Mucosa of descending colon (tissue), 3 donors: ENCODE measurements at regions not wholly inside any gene's neighbourhood (a gene's known extent, or its start where the extent isn't known, plus 50 kb on each side); places are given as distances from the start of the nearest gene placed in this dataset.

Experiments used
- ATAC-seq: fragments of 200-7000 bp; cut with Tn5 transposase; one replicate; pipeline ENCODE4 v1.9.1; 2020; ENCODE audit warnings: mild to moderate bottlenecking, moderate library complexity
- DNase-seq, 3 donors: peaks; one replicate each; pipeline ENCODE4 v3.0.0-alpha.2; 2020
- H3K36me3 ChIP-seq: fragments of 200-600 bp; one replicate; pipeline ENCODE4 v1.8.0; 2021; ENCODE audit warnings: low read depth, mild to moderate bottlenecking
- H3K4me1 ChIP-seq: fragments of 200-600 bp; one replicate; pipeline ENCODE4 v1.8.0; 2021; ENCODE audit warnings: low read depth, mild to moderate bottlenecking
- H3K4me3 ChIP-seq: fragments of 200-600 bp; one replicate; pipeline ENCODE4 v1.8.0; 2021; ENCODE audit warnings: mild to moderate bottlenecking
- H3K9me3 ChIP-seq: fragments of 200-600 bp; one replicate; pipeline ENCODE4 v1.8.0; 2021; ENCODE audit warnings: mild to moderate bottlenecking
- CTCF ChIP-seq: fragments of 200-600 bp; IDR thresholded peaks from one replicate; pipeline ENCODE4 v1.8.0; 2022; ENCODE audit warnings: antibody characterized with exemption, mild to moderate bottlenecking
- intact Hi-C, 2 donors: fragments of 100-400 bp; cut with DNase I in 1 of 2; cut with micrococcal nuclease in 1 of 2; formaldehyde crosslinking; loops; one replicate each; pipeline versions ENCODE4 v1.11.0 to v1.11.1; 2022; cut with DNase I, micrococcal nuclease
- donor health status: DM: no; HTN: no; CAD: no; lungs with moderate emphysema.
- donor health status: DM: no; HTN: no; CAD: no.
- donor health status: DM: no; HTN: yes; CAD: no.

- no peak overlapping the region for H3K4me3 ChIP-seq
- no peaks in the 10 kb centered on the region for H3K4me1 ChIP-seq
- DNase-seq (no peak), ATAC-seq (no peak)
- no peak for TF ChIP-seq CTCF
- no peaks in the 10 kb centered on the region for H3K9me3 ChIP-seq
- H3K36me3 ChIP-seq: no peaks in the 10 kb centered on the region
- intact Hi-C loops: no loop called here
These were observed 105.9 kb upstream of the GJB6 start for GRCh38 chr13:20337884-20338551.

DNA sequence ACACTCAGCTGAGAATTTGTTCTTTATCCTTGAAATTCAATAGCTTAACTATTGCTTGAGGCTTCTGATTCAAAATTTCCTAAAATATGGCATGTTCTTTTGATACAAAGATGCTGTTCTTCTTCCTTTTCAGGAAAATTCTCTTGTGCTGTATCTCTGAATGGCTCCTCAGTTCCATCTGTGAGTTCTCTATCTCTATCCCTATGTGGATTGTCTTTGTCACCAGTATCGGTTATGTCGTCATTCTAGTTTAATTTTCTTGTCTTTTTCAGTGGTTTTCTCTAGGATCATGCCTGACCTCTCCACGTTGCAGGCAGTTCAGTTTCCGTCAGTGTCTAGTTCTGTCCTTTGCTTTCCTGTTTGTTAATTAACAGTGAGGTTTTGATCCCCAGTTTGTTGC is 104.6 kb upstream of the GJB6 start:
- intact Hi-C loops: no loop called here
- TF ChIP-seq CTCF: no peak

GRCh38 chr13:20334309-20334708 is 102.2 kb upstream of the GJB6 start:
- Histone ChIP-seq H3K4me1 (no peaks in the 10 kb centered on the region), H3K36me3 (no peaks in the 10 kb centered on the region), H3K9me3 (no peaks in the 10 kb centered on the region), H3K4me3 (no peak overlapping the region)
- intact Hi-C loops: no loop called here
- TF ChIP-seq CTCF: no peak
- no peak for DNase-seq
- no peak for ATAC-seq

More for the DNA sequence above, 104.6 kb upstream of the GJB6 start:
- Histone ChIP-seq H3K9me3 (no peaks in the 10 kb centered on the region), H3K36me3 (no peaks in the 10 kb centered on the region), H3K4me1 (no peaks in the 10 kb centered on the region), H3K4me3 (no peak overlapping the region)
- no peak for ATAC-seq
- no peak for DNase-seq

DNA sequence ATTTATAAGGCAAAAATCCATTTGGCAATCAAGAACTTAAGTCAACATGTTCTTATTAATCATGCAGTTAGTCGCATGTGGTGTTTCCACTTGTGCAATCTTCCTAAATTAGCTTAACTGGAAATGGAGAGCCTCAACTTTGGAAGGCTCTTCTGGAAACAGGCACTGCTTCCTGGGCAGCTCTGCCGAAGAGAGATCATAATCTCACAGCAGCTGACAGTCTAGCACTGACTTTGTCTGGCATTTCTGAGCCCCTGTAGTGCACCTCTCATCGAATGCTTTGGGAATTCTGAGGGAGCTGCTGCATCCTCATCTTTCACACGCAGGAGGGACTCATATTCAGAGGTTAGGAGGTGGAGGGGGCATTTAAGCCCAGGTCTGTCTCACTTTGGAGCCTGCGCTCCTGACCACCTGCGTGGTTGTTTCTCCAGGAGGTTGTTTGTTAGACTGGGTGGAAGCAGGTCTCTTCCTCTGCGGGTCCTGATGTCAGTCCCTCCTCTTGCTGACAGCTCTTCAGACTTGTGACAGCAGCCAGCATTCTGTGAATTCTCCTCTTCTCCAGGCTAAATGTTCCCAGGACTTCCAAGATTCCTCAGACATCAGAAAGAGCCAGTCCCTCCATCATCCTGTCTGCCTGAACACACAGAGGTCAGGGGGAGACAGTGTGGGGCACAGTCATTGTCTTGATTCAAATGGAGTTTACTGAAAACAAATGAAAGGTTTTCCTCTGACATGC is 100.4 kb upstream of the GJB6 start:
- Histone ChIP-seq H3K36me3 (no peaks in the 10 kb centered on the region), H3K9me3 (no peaks in the 10 kb centered on the region), H3K4me1 (no peaks in the 10 kb centered on the region), H3K4me3 (no peak overlapping the region)
- intact Hi-C loops: no loop called here
- DNase-seq: no peak
- ATAC-seq: no peak
- no peak for TF ChIP-seq CTCF

- Histone ChIP-seq H3K9me3 (no peaks in the 10 kb centered on the region), H3K36me3 (no peaks in the 10 kb centered on the region), H3K4me3 (no peak overlapping the region), H3K4me1 (no peaks in the 10 kb centered on the region)
- no peak for DNase-seq
- no peak for ATAC-seq
- intact Hi-C loops: no loop called here
- TF ChIP-seq CTCF: no peak
These were observed 99.8 kb upstream of the GJB6 start for GRCh38 chr13:20331949-20332348.
